ENCODE measurements at regions not wholly inside any gene's neighbourhood (a gene's known extent, or its start where the extent isn't known, plus 50 kb on each side); places are given as distances from the start of the nearest gene placed in this dataset.

- TF ChIP-seq, protein P1, sequence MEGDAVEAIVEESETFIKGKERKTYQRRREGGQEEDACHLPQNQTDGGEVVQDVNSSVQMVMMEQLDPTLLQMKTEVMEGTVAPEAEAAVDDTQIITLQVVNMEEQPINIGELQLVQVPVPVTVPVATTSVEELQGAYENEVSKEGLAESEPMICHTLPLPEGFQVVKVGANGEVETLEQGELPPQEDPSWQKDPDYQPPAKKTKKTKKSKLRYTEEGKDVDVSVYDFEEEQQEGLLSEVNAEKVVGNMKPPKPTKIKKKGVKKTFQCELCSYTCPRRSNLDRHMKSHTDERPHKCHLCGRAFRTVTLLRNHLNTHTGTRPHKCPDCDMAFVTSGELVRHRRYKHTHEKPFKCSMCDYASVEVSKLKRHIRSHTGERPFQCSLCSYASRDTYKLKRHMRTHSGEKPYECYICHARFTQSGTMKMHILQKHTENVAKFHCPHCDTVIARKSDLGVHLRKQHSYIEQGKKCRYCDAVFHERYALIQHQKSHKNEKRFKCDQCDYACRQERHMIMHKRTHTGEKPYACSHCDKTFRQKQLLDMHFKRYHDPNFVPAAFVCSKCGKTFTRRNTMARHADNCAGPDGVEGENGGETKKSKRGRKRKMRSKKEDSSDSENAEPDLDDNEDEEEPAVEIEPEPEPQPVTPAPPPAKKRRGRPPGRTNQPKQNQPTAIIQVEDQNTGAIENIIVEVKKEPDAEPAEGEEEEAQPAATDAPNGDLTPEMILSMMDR (IDR thresholded peaks at IDR 0.05; ENCODE audit: low read length): no peak
- TF ChIP-seq EZH2 (optimal IDR thresholded peaks at IDR 0.05; ENCODE audit: low read depth, low read length) (no peak), EZH2phosphoT487 (IDR thresholded peaks at IDR 0.05; ENCODE audit: low read length) (no peak)
Measured at GRCh38 chr4:63764400-63764799, 644.9 kb downstream of the TECRL start.
